ENCODE measurements at regions not wholly inside any gene's neighbourhood (a gene's known extent, or its start where the extent isn't known, plus 50 kb on each side); places are given as distances from the start of the nearest gene placed in this dataset.

GRCh38 chr12:74145328-74145727 lies 392.3 kb upstream of the ATXN7L3B start:
- TF ChIP-seq FOXA1 (IDR thresholded peaks at IDR 0.05): no peak
- TF ChIP-seq JUND (IDR thresholded peaks at IDR 0.05): no peak
- no peak for TF ChIP-seq ATF3 (IDR thresholded peaks at IDR 0.05)
- no peak for TF ChIP-seq GABPA (IDR thresholded peaks at IDR 0.05 in 1 of 2, conservative IDR thresholded peaks at IDR 0.05 in 1 of 2)
- no peak for TF ChIP-seq REST (IDR thresholded peaks at IDR 0.05)
- TF ChIP-seq RXRA (IDR thresholded peaks at IDR 0.05): no peak
- no peak for TF ChIP-seq ZBTB33 (IDR thresholded peaks at IDR 0.05)
- no peak for TF ChIP-seq TAF1 (conservative IDR thresholded peaks at IDR 0.05)
- H3K4me1 ChIP-seq (ENCODE audit: control insufficient read depth in 4 of 4, insufficient read depth in 4 of 4, low read length in 3 of 4): no peaks in the 10 kb centered on the region
- no peaks in the 10 kb centered on the region for H3K36me3 ChIP-seq (ENCODE audit: control insufficient read depth in 4 of 4, insufficient read depth in 3 of 4, low read depth in 1 of 4, low read length in 3 of 4)
- no peaks in the 10 kb centered on the region for H3K9me3 ChIP-seq (ENCODE audit: control insufficient read depth in 4 of 4, low read length in 3 of 4)
- H3K27me3 ChIP-seq (ENCODE audit: control insufficient read depth in 4 of 4, insufficient read depth in 4 of 4, low read length in 3 of 4): no peaks in the 10 kb centered on the region
- no peak overlapping the region for H3K27ac ChIP-seq (ENCODE audit: low read depth in 1 of 2, low read length in 2 of 2)
- H3K9ac ChIP-seq (ENCODE audit: low read depth in 1 of 2, low read length in 2 of 2): no peak overlapping the region
- no peak for DNase-seq (ENCODE audit: low spot score)
- no peak overlapping the region for H3K4me3 ChIP-seq (ENCODE audit: low read depth in 1 of 3, low read length in 3 of 3)
- 49% methylated on average over 1 of the region's 1 CpG for WGBS

- Histone ChIP-seq H3K27ac (ENCODE audit: low read depth in 1 of 2, low read length in 2 of 2) (no peak overlapping the region), H3K9ac (ENCODE audit: low read depth in 1 of 2, low read length in 2 of 2) (no peak overlapping the region), H3K36me3 (ENCODE audit: control insufficient read depth in 4 of 4, insufficient read depth in 3 of 4, low read depth in 1 of 4, low read length in 3 of 4) (no peaks in the 10 kb centered on the region), H3K4me1 (ENCODE audit: control insufficient read depth in 4 of 4, insufficient read depth in 4 of 4, low read length in 3 of 4) (no peaks in the 10 kb centered on the region), H3K4me3 (ENCODE audit: low read depth in 1 of 3, low read length in 3 of 3) (no peak overlapping the region), H3K9me3 (ENCODE audit: control insufficient read depth in 4 of 4, low read length in 3 of 4) (no peaks in the 10 kb centered on the region), H3K27me3 (ENCODE audit: control insufficient read depth in 4 of 4, insufficient read depth in 4 of 4, low read length in 3 of 4) (no peaks in the 10 kb centered on the region)
- 78% methylated on average over 2 of the region's 2 CpGs for WGBS
- no peak for DNase-seq (ENCODE audit: low spot score)
- TF ChIP-seq CTCF (IDR thresholded peaks at IDR 0.05; ENCODE audit: low read depth, low read length, missing input control) (no peak), EGR1 (IDR thresholded peaks at IDR 0.05; ENCODE audit: low read depth in 2 of 2) (no peak), REST (IDR thresholded peaks at IDR 0.05) (no peak), ZBTB33 (IDR thresholded peaks at IDR 0.05) (no peak), JUND (IDR thresholded peaks at IDR 0.05) (no peak), FOXA1 (IDR thresholded peaks at IDR 0.05) (no peak), RAD21 (IDR thresholded peaks at IDR 0.05) (no peak), ATF3 (IDR thresholded peaks at IDR 0.05) (no peak), RXRA (IDR thresholded peaks at IDR 0.05) (no peak), SP1 (IDR thresholded peaks at IDR 0.05) (no peak)
These were observed 388.8 kb upstream of the ATXN7L3B start for GRCh38 chr12:74148849-74149248.
